H1 (cell line): ENCODE measurements at regions not wholly inside any gene's neighbourhood (a gene's known extent, or its start where the extent isn't known, plus 50 kb on each side); places are given as distances from the start of the nearest gene placed in this dataset.

ENCODE experiments used
- CREB1 ChIP-seq: IDR thresholded peaks from 2 replicates; pipeline ENCODE4 v1.6.1; 2012; ENCODE audit warnings: inconsistent platforms
- ZNF274 ChIP-seq: IDR thresholded peaks from 2 replicates; pipeline ENCODE4 v1.7.0; 2012; ENCODE audit warnings: low read length, borderline replicate concordance; ENCODE audit errors: extremely low read depth

DNA sequence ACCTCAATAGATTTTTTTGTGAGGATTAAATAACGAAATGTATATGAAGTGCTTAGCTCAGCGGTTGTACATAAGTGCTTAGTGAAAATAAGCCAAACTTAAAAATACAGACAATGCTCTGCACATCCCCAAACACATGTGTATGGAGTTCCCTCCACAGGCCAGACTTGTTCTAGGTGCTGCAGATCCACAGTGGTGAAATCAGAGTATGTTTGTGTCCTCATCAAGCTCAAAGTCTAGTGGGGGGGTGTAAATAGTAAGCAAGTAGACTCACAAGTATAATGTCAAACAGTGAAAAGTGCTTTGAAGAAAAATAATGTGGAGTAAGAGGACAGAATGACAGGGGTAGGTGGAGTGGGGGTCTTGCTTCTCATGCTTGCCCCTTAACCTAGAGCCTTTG lies 157.4 kb upstream of the SPRY4 start (continued):
- TF ChIP-seq ZNF274 = no peak
- TF ChIP-seq CREB1 = no peak
- TF ChIP-seq, all 59 proteins: peak for 0
